Neural cell (in vitro differentiated cells): ENCODE measurements at regions not wholly inside any gene's neighbourhood (a gene's known extent, or its start where the extent isn't known, plus 50 kb on each side); places are given as distances from the start of the nearest gene placed in this dataset.

ENCODE experiments used
- H2AFZ ChIP-seq: fragments of 200-600, 300-800 bp; sonication (generic), shearing (Covaris generic); 2 replicates; pipeline ENCODE4 v1.6.0; 2014; ENCODE audit warnings: low read depth, mild to moderate bottlenecking, antibody characterized with exemption, low read length, moderate library complexity
- H3F3A ChIP-seq: fragments of 200-600 bp; shearing (Covaris generic); 2 replicates; pipeline ENCODE4 v1.6.1; 2016; ENCODE audit warnings: mild to moderate bottlenecking, moderate library complexity, mixed read lengths, antibody characterized with exemption, low read length; ENCODE audit not compliant: insufficient read depth, poor library complexity, severe bottlenecking
- H3K27ac ChIP-seq: fragments of 200-600, 300-800 bp; sonication (generic), shearing (Covaris generic); 2 replicates; pipeline ENCODE4 v1.5.1; 2014; ENCODE audit warnings: mild to moderate bottlenecking, low read length, moderate library complexity
- H3K27me3 ChIP-seq: fragments of 300-800, 200-600 bp; sonication (generic), shearing (Covaris generic); 2 replicates; pipeline ENCODE4 v1.6.0; 2014; ENCODE audit warnings: mild to moderate bottlenecking, low read depth, low read length, moderate library complexity; ENCODE audit not compliant: insufficient read depth
- H3K36me3 ChIP-seq: fragments of 300-800, 200-600 bp; sonication (generic), shearing (Covaris generic); 2 replicates; pipeline ENCODE4 v1.5.1; 2014; ENCODE audit warnings: mild to moderate bottlenecking, antibody characterized with exemption, low read length, moderate library complexity; ENCODE audit not compliant: insufficient read depth
- H3K4me2 ChIP-seq: fragments of 300-800, 200-600 bp; sonication (generic), shearing (Covaris generic); 2 replicates; pipeline ENCODE4 v1.6.0; 2014; ENCODE audit warnings: mild to moderate bottlenecking, low read length
- H3K4me3 ChIP-seq: fragments of 300-800, 200-600 bp; sonication (generic), shearing (Covaris generic); 2 replicates; pipeline ENCODE4 v1.5.1; 2014; ENCODE audit warnings: mild to moderate bottlenecking, low read length, moderate library complexity
- H3K79me2 ChIP-seq: fragments of 200-600 bp; shearing (Covaris generic); replicated peaks from 2 replicates; pipeline ENCODE4 v1.6.0; 2014; ENCODE audit warnings: mild to moderate bottlenecking, low read length, moderate library complexity; ENCODE audit not compliant: insufficient read depth
- H3K9ac ChIP-seq: fragments of 300-800, 200-600 bp; sonication (generic), shearing (Covaris generic); 2 replicates; pipeline ENCODE4 v1.6.1; 2016; ENCODE audit warnings: mild to moderate bottlenecking, low read length, mixed read lengths
- H3K9me2 ChIP-seq: fragments of 200-600 bp; shearing (Covaris generic); 2 replicates; pipeline ENCODE4 v1.6.1; 2016; ENCODE audit warnings: mild to moderate bottlenecking, low read length, mixed read lengths; ENCODE audit not compliant: insufficient read depth
- H3K9me3 ChIP-seq: fragments of 200-600, 300-800 bp; sonication (generic), shearing (Covaris generic); 2 replicates; pipeline ENCODE4 v1.6.1; 2016; ENCODE audit warnings: mild to moderate bottlenecking, mixed run types, low read length, moderate library complexity, mixed read lengths
- H4K20me1 ChIP-seq: fragments of 200-600 bp; shearing (Covaris generic); 2 replicates; pipeline ENCODE4 v1.6.1; 2016; ENCODE audit warnings: mild to moderate bottlenecking, mixed run types; ENCODE audit not compliant: insufficient read depth
- EP300 ChIP-seq: fragments of 450-650 bp; conservative IDR thresholded peaks from 2 replicates; pipeline ENCODE4 v1.6.1; 2014; ENCODE audit warnings: antibody characterized with exemption, mild to moderate bottlenecking, moderate library complexity; ENCODE audit not compliant: poor library complexity, severe bottlenecking
- EZH2 ChIP-seq: fragments of 200-600, 300-800 bp; shearing (Covaris generic), sonication (generic); IDR thresholded peaks from 2 replicates; pipeline ENCODE4 v1.6.1; 2014; ENCODE audit warnings: antibody characterized with exemption, low read length, borderline replicate concordance, mild to moderate bottlenecking; ENCODE audit not compliant: insufficient read depth, poor library complexity, severe bottlenecking
- MXI1 ChIP-seq: fragments of 450-650 bp; conservative IDR thresholded peaks from 2 replicates; pipeline ENCODE4 v1.6.1; 2014; ENCODE audit warnings: antibody characterized with exemption, mild to moderate bottlenecking; ENCODE audit not compliant: poor library complexity, severe bottlenecking
- POLR2AphosphoS5 ChIP-seq: IDR thresholded peaks from 2 replicates; pipeline ENCODE4 v1.6.1; 2012
- RAD21 ChIP-seq: fragments of 450-650 bp; conservative IDR thresholded peaks from 2 replicates; pipeline ENCODE4 v1.6.1; 2014; ENCODE audit warnings: antibody characterized with exemption, mild to moderate bottlenecking, moderate library complexity
- SMC3 ChIP-seq: fragments of 450-650 bp; conservative IDR thresholded peaks from 2 replicates; pipeline ENCODE4 v1.6.1; 2014; ENCODE audit warnings: antibody characterized with exemption, mild to moderate bottlenecking, moderate library complexity; ENCODE audit not compliant: poor library complexity
- TAF1 ChIP-seq: IDR thresholded peaks from 2 replicates; pipeline ENCODE4 v1.6.1; 2012; ENCODE audit warnings: low read depth
- TF ChIP-seq, protein P1 (sequence below): fragments of 450-650 bp; IDR thresholded peaks from 2 replicates; pipeline ENCODE4 v1.5.1; 2014; ENCODE audit warnings: antibody characterized with exemption, mild to moderate bottlenecking, moderate library complexity; ENCODE audit not compliant: poor library complexity, severe bottlenecking
- TF ChIP-seq, protein P2 (sequence below): IDR thresholded peaks from 2 replicates; pipeline ENCODE4 v1.6.1; 2012; ENCODE audit warnings: borderline replicate concordance

DNA sequence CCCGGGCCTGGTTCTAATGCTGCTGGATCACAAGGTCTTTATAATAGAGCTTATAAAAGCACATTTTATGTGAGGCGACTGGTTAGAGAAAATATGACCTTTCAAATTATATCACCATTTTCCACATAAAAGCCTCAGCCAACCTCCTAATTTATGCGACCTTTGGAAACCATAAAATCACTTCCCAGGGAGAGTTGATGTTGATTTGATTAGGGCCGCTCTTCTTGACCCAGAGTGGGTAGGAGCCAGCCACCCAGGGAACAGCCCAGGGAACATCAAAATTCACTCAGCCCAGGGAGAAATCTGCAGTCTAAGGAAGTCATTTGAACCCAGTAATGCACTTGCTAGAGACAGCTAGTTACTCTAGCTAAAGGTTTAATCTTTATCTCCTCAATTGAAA is 79.8 kb upstream of the TENT5A start:
- no peaks in the 10 kb centered on the region for H3F3A ChIP-seq
- H3K4me3 ChIP-seq, result no peak overlapping the region
- no peaks in the 10 kb centered on the region for H4K20me1 ChIP-seq
- H3K9me3 ChIP-seq, result no peaks in the 10 kb centered on the region
- TF ChIP-seq, protein P1, sequence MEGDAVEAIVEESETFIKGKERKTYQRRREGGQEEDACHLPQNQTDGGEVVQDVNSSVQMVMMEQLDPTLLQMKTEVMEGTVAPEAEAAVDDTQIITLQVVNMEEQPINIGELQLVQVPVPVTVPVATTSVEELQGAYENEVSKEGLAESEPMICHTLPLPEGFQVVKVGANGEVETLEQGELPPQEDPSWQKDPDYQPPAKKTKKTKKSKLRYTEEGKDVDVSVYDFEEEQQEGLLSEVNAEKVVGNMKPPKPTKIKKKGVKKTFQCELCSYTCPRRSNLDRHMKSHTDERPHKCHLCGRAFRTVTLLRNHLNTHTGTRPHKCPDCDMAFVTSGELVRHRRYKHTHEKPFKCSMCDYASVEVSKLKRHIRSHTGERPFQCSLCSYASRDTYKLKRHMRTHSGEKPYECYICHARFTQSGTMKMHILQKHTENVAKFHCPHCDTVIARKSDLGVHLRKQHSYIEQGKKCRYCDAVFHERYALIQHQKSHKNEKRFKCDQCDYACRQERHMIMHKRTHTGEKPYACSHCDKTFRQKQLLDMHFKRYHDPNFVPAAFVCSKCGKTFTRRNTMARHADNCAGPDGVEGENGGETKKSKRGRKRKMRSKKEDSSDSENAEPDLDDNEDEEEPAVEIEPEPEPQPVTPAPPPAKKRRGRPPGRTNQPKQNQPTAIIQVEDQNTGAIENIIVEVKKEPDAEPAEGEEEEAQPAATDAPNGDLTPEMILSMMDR, result no peak
- no peak for TF ChIP-seq EP300
- TF ChIP-seq TAF1, result no peak
- no peak for TF ChIP-seq POLR2AphosphoS5
- TF ChIP-seq MXI1, result no peak
- TF ChIP-seq SMC3, result no peak
- TF ChIP-seq EZH2, result no peak
- TF ChIP-seq RAD21, result no peak
- TF ChIP-seq, protein P2, sequence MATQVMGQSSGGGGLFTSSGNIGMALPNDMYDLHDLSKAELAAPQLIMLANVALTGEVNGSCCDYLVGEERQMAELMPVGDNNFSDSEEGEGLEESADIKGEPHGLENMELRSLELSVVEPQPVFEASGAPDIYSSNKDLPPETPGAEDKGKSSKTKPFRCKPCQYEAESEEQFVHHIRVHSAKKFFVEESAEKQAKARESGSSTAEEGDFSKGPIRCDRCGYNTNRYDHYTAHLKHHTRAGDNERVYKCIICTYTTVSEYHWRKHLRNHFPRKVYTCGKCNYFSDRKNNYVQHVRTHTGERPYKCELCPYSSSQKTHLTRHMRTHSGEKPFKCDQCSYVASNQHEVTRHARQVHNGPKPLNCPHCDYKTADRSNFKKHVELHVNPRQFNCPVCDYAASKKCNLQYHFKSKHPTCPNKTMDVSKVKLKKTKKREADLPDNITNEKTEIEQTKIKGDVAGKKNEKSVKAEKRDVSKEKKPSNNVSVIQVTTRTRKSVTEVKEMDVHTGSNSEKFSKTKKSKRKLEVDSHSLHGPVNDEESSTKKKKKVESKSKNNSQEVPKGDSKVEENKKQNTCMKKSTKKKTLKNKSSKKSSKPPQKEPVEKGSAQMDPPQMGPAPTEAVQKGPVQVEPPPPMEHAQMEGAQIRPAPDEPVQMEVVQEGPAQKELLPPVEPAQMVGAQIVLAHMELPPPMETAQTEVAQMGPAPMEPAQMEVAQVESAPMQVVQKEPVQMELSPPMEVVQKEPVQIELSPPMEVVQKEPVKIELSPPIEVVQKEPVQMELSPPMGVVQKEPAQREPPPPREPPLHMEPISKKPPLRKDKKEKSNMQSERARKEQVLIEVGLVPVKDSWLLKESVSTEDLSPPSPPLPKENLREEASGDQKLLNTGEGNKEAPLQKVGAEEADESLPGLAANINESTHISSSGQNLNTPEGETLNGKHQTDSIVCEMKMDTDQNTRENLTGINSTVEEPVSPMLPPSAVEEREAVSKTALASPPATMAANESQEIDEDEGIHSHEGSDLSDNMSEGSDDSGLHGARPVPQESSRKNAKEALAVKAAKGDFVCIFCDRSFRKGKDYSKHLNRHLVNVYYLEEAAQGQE, result no peak
- H3K27ac ChIP-seq, result no peak overlapping the region
- no peaks in the 10 kb centered on the region for H3K27me3 ChIP-seq
- H3K9ac ChIP-seq, result no peak overlapping the region
- H3K36me3 ChIP-seq, result no peaks in the 10 kb centered on the region
- H3K79me2 ChIP-seq, result no peaks in the 10 kb centered on the region
- H3K4me2 ChIP-seq, result no peak overlapping the region
- no peak overlapping the region for H2AFZ ChIP-seq
- no peaks in the 10 kb centered on the region for H3K9me2 ChIP-seq

DNA sequence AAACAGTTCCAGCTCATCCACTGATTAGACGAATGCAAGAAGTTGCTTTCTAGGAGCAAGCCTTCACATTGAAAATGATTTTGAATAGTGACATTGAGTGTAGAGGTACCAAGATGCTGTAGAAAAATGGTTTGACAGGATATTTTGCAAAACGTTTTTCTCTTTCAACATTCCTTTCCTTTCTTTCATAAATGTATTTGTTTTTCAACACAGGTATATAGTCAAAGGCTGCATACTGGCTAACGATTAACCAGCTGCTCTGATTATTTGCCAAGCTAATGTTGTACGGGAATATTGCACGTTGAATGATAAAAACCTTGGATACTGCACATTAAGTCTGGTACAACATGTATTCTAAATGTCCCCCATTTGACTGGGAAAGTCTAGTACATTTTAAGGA is 78.8 kb upstream of the TENT5A start:
- TF ChIP-seq, protein P2, result no peak
- TF ChIP-seq RAD21 (no peak), POLR2AphosphoS5 (no peak), EZH2 (no peak), TAF1 (no peak)
- H4K20me1 ChIP-seq, result no peaks in the 10 kb centered on the region
- no peak overlapping the region for H3K4me2 ChIP-seq
- no peaks in the 10 kb centered on the region for H3F3A ChIP-seq
- H3K4me3 ChIP-seq, result no peak overlapping the region
- no peak overlapping the region for H3K9ac ChIP-seq
- no peaks in the 10 kb centered on the region for H3K9me2 ChIP-seq
- H2AFZ ChIP-seq, result no peak overlapping the region
- no peak overlapping the region for H3K27ac ChIP-seq
- H3K9me3 ChIP-seq, result no peaks in the 10 kb centered on the region
- H3K27me3 ChIP-seq, result no peaks in the 10 kb centered on the region
- no peaks in the 10 kb centered on the region for H3K36me3 ChIP-seq
- no peaks in the 10 kb centered on the region for H3K79me2 ChIP-seq
